GM23338 (cell line): ENCODE measurements at regions not wholly inside any gene's neighbourhood (a gene's known extent, or its start where the extent isn't known, plus 50 kb on each side); places are given as distances from the start of the nearest gene placed in this dataset.

Source experiments
- ATAC-seq: fragments of 200-7000 bp; cut with Tn5 transposase; 3 replicates; pipeline ENCODE4 v1.9.1; 2020
- DNase-seq: peaks from one replicate; pipeline ENCODE4 v3.0.0-alpha.2; 2015; ENCODE audit warnings: low spot score
- H2AFZ ChIP-seq: fragments of 200-600 bp; sonication (generic); 2 replicates; pipeline ENCODE4 v1.8.0; 2016; ENCODE audit warnings: antibody characterized with exemption, mild to moderate bottlenecking, moderate library complexity
- H3F3A ChIP-seq: fragments of 200-600 bp; sonication (generic); replicated peaks from 2 replicates; pipeline ENCODE4 v1.8.0; 2017; ENCODE audit warnings: antibody characterized with exemption, mixed run types, low read depth
- H3K27ac ChIP-seq: fragments of 200-600 bp; sonication (generic); 2 replicates; pipeline ENCODE4 v1.6.1; 2016; ENCODE audit warnings: low read depth
- H3K27me3 ChIP-seq: fragments of 200-600 bp; sonication (generic); 2 replicates; pipeline ENCODE4 v1.8.0; 2016; ENCODE audit warnings: mild to moderate bottlenecking, mixed run types, moderate library complexity; ENCODE audit not compliant: insufficient read depth
- H3K36me3 ChIP-seq: fragments of 200-600 bp; sonication (generic); 2 replicates; pipeline ENCODE4 v1.8.0; 2016; ENCODE audit warnings: mild to moderate bottlenecking; ENCODE audit not compliant: insufficient read depth
- H3K4me1 ChIP-seq: fragments of 200-600 bp; sonication (generic); 2 replicates; pipeline ENCODE4 v1.8.0; 2016; ENCODE audit warnings: mild to moderate bottlenecking, moderate library complexity; ENCODE audit not compliant: insufficient read depth
- H3K4me2 ChIP-seq: fragments of 200-600 bp; sonication (generic); 2 replicates; pipeline ENCODE4 v1.7.1; 2017; ENCODE audit warnings: mixed run types
- H3K4me3 ChIP-seq: fragments of 200-600 bp; sonication (generic); 2 replicates; pipeline ENCODE4 v1.6.1; 2016; ENCODE audit warnings: mixed run types
- H3K79me2 ChIP-seq: fragments of 200-600 bp; sonication (generic); replicated peaks from 2 replicates; pipeline ENCODE4 v1.8.0; 2017; ENCODE audit warnings: mild to moderate bottlenecking; ENCODE audit not compliant: insufficient read depth
- H3K9me2 ChIP-seq: fragments of 200-600 bp; sonication (generic); 2 replicates; pipeline ENCODE4 v1.8.0; 2017; ENCODE audit not compliant: insufficient read depth
- H4K20me1 ChIP-seq: fragments of 200-600 bp; sonication (generic); replicated peaks from 2 replicates; pipeline ENCODE4 v1.8.0; 2017; ENCODE audit warnings: mild to moderate bottlenecking; ENCODE audit not compliant: insufficient read depth
- H3K27ac Mint-ChIP-seq: 2 replicates; pipeline ENCODE4 v1.8.0; 2020; ENCODE audit warnings: inconsistent platforms, mild to moderate bottlenecking, moderate library complexity, mixed read lengths
- H3K27me3 Mint-ChIP-seq: 3 replicates; pipeline ENCODE4 v1.8.0; 2022; ENCODE audit warnings: low read depth, mild to moderate bottlenecking, moderate library complexity, mixed read lengths, inconsistent platforms; ENCODE audit not compliant: insufficient read depth, poor library complexity
- H3K36me3 Mint-ChIP-seq: 3 replicates; pipeline ENCODE4 v1.8.0; 2021; ENCODE audit warnings: low read depth, mild to moderate bottlenecking, inconsistent platforms, moderate library complexity, mixed read lengths
- H3K4me1 Mint-ChIP-seq: 3 replicates; pipeline ENCODE4 v1.8.0; 2020; ENCODE audit warnings: mild to moderate bottlenecking, inconsistent platforms, mixed read lengths
- H3K4me3 Mint-ChIP-seq: 3 replicates; pipeline ENCODE4 v1.8.0; 2021; ENCODE audit warnings: moderate library complexity, mild to moderate bottlenecking, inconsistent platforms, mixed read lengths
- H3K9me3 Mint-ChIP-seq: 3 replicates; pipeline ENCODE4 v1.8.0; 2020; ENCODE audit warnings: moderate library complexity, mild to moderate bottlenecking, inconsistent platforms, mixed read lengths
- CREB1 ChIP-seq: fragments of 250-450 bp; sonication (Bioruptor Pico); IDR thresholded peaks from 2 replicates; pipeline ENCODE4 v1.5.0; 2020; ENCODE audit warnings: low read depth, mild to moderate bottlenecking, moderate library complexity
- EZH2 ChIP-seq: fragments of 200-600 bp; sonication (generic); IDR thresholded peaks from one replicate; pipeline ENCODE4 v1.8.0; 2017; ENCODE audit warnings: antibody characterized with exemption, mild to moderate bottlenecking, low read depth; ENCODE audit not compliant: unreplicated experiment
- JUNB ChIP-seq: IDR thresholded peaks from one replicate; pipeline ENCODE4 v1.6.1; 2016; ENCODE audit warnings: antibody characterized with exemption; ENCODE audit not compliant: unreplicated experiment
- NANOG ChIP-seq: IDR thresholded peaks from 2 replicates; pipeline ENCODE4 v1.6.1; 2016; ENCODE audit warnings: antibody characterized with exemption, borderline replicate concordance
- POLR2AphosphoS5 ChIP-seq: IDR thresholded peaks from 2 replicates; pipeline ENCODE4 v1.6.1; 2016; ENCODE audit warnings: antibody characterized with exemption, low read depth
- STAT1 ChIP-seq: IDR thresholded peaks from one replicate; pipeline ENCODE4 v1.6.1; 2016; ENCODE audit warnings: antibody characterized with exemption; ENCODE audit not compliant: unreplicated experiment
- ZNF331 ChIP-seq: fragments of 250-450 bp; sonication (Bioruptor Pico); IDR thresholded peaks from 2 replicates; pipeline ENCODE4 v1.5.0; 2020; ENCODE audit warnings: low read depth, mild to moderate bottlenecking, moderate library complexity
- TF ChIP-seq, protein P1 (sequence below), 2 experiments: fragments of 200-600 bp in 1 of 2; sonication (generic) in 1 of 2; conservative IDR thresholded peaks; 2 replicates each; pipeline versions ENCODE4 v1.5.1 to v1.6.1; 2016 to 2017; ENCODE audit warnings: antibody characterized with exemption in 2 of 2, low read depth in 2 of 2, mild to moderate bottlenecking in 2 of 2, moderate library complexity in 1 of 2
- TF ChIP-seq, protein P2 (sequence below): IDR thresholded peaks from one replicate; pipeline ENCODE4 v1.6.1; 2018; ENCODE audit warnings: antibody characterized with exemption; ENCODE audit not compliant: unreplicated experiment
- TF ChIP-seq, protein P3 (sequence below): fragments of 250-450 bp; sonication (Bioruptor Pico); IDR thresholded peaks from 2 replicates; pipeline ENCODE4 v1.5.0; 2020; ENCODE audit warnings: mild to moderate bottlenecking, moderate library complexity

DNA sequence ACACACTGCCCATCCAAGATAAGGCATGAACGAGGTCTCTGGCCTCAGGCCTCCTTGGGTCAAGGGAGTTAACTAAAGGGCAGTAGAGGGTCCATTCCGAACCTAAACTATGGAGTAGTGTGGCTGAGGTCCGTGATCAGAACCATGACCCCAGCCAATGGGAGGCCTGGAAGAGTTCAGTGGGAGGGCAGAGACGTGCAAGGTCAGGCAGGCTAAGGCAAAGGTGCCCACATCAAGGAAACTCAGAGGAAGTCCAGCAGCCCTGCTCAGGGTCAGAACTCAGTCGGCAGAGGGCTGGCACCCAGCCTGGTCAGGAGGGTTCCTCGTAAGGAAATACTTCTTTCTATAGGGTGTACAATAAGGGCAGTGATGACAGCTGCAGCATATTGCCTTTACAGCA is 152.2 kb downstream of the SOD2 start:
- ATAC-seq, result no peak
- H3K27ac ChIP-seq, result no peak overlapping the region
- H3K4me2 ChIP-seq, result no peak overlapping the region
- no peaks in the 10 kb centered on the region for H3K36me3 ChIP-seq
- H4K20me1 ChIP-seq, result no peaks in the 10 kb centered on the region
- peaks cover 6% of the 10 kb centered on the region; the same call in 1 of the 2 replicates for H3K4me1 ChIP-seq
- no peak overlapping the region for H3K4me3 Mint-ChIP-seq
- no peak overlapping the region for H3K4me3 ChIP-seq
- no peaks in the 10 kb centered on the region; the same call in 1 of the 3 replicates for H3K4me1 Mint-ChIP-seq
- H3K27ac Mint-ChIP-seq, result no peak overlapping the region
- no peaks in the 10 kb centered on the region for H3F3A ChIP-seq
- TF ChIP-seq STAT1 (no peak), EZH2 (no peak), NANOG (no peak), CREB1 (CRISPR knock-in tag) (no peak), POLR2AphosphoS5 (no peak), JUNB (no peak), ZNF331 (CRISPR knock-in tag) (no peak)
- TF ChIP-seq, protein P1, sequence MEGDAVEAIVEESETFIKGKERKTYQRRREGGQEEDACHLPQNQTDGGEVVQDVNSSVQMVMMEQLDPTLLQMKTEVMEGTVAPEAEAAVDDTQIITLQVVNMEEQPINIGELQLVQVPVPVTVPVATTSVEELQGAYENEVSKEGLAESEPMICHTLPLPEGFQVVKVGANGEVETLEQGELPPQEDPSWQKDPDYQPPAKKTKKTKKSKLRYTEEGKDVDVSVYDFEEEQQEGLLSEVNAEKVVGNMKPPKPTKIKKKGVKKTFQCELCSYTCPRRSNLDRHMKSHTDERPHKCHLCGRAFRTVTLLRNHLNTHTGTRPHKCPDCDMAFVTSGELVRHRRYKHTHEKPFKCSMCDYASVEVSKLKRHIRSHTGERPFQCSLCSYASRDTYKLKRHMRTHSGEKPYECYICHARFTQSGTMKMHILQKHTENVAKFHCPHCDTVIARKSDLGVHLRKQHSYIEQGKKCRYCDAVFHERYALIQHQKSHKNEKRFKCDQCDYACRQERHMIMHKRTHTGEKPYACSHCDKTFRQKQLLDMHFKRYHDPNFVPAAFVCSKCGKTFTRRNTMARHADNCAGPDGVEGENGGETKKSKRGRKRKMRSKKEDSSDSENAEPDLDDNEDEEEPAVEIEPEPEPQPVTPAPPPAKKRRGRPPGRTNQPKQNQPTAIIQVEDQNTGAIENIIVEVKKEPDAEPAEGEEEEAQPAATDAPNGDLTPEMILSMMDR (conservative IDR thresholded peaks at IDR 0.05; ENCODE audit: low read depth in 2 of 2), result no peak
- TF ChIP-seq, protein P2, sequence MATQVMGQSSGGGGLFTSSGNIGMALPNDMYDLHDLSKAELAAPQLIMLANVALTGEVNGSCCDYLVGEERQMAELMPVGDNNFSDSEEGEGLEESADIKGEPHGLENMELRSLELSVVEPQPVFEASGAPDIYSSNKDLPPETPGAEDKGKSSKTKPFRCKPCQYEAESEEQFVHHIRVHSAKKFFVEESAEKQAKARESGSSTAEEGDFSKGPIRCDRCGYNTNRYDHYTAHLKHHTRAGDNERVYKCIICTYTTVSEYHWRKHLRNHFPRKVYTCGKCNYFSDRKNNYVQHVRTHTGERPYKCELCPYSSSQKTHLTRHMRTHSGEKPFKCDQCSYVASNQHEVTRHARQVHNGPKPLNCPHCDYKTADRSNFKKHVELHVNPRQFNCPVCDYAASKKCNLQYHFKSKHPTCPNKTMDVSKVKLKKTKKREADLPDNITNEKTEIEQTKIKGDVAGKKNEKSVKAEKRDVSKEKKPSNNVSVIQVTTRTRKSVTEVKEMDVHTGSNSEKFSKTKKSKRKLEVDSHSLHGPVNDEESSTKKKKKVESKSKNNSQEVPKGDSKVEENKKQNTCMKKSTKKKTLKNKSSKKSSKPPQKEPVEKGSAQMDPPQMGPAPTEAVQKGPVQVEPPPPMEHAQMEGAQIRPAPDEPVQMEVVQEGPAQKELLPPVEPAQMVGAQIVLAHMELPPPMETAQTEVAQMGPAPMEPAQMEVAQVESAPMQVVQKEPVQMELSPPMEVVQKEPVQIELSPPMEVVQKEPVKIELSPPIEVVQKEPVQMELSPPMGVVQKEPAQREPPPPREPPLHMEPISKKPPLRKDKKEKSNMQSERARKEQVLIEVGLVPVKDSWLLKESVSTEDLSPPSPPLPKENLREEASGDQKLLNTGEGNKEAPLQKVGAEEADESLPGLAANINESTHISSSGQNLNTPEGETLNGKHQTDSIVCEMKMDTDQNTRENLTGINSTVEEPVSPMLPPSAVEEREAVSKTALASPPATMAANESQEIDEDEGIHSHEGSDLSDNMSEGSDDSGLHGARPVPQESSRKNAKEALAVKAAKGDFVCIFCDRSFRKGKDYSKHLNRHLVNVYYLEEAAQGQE, result no peak
- TF ChIP-seq, protein P3, sequence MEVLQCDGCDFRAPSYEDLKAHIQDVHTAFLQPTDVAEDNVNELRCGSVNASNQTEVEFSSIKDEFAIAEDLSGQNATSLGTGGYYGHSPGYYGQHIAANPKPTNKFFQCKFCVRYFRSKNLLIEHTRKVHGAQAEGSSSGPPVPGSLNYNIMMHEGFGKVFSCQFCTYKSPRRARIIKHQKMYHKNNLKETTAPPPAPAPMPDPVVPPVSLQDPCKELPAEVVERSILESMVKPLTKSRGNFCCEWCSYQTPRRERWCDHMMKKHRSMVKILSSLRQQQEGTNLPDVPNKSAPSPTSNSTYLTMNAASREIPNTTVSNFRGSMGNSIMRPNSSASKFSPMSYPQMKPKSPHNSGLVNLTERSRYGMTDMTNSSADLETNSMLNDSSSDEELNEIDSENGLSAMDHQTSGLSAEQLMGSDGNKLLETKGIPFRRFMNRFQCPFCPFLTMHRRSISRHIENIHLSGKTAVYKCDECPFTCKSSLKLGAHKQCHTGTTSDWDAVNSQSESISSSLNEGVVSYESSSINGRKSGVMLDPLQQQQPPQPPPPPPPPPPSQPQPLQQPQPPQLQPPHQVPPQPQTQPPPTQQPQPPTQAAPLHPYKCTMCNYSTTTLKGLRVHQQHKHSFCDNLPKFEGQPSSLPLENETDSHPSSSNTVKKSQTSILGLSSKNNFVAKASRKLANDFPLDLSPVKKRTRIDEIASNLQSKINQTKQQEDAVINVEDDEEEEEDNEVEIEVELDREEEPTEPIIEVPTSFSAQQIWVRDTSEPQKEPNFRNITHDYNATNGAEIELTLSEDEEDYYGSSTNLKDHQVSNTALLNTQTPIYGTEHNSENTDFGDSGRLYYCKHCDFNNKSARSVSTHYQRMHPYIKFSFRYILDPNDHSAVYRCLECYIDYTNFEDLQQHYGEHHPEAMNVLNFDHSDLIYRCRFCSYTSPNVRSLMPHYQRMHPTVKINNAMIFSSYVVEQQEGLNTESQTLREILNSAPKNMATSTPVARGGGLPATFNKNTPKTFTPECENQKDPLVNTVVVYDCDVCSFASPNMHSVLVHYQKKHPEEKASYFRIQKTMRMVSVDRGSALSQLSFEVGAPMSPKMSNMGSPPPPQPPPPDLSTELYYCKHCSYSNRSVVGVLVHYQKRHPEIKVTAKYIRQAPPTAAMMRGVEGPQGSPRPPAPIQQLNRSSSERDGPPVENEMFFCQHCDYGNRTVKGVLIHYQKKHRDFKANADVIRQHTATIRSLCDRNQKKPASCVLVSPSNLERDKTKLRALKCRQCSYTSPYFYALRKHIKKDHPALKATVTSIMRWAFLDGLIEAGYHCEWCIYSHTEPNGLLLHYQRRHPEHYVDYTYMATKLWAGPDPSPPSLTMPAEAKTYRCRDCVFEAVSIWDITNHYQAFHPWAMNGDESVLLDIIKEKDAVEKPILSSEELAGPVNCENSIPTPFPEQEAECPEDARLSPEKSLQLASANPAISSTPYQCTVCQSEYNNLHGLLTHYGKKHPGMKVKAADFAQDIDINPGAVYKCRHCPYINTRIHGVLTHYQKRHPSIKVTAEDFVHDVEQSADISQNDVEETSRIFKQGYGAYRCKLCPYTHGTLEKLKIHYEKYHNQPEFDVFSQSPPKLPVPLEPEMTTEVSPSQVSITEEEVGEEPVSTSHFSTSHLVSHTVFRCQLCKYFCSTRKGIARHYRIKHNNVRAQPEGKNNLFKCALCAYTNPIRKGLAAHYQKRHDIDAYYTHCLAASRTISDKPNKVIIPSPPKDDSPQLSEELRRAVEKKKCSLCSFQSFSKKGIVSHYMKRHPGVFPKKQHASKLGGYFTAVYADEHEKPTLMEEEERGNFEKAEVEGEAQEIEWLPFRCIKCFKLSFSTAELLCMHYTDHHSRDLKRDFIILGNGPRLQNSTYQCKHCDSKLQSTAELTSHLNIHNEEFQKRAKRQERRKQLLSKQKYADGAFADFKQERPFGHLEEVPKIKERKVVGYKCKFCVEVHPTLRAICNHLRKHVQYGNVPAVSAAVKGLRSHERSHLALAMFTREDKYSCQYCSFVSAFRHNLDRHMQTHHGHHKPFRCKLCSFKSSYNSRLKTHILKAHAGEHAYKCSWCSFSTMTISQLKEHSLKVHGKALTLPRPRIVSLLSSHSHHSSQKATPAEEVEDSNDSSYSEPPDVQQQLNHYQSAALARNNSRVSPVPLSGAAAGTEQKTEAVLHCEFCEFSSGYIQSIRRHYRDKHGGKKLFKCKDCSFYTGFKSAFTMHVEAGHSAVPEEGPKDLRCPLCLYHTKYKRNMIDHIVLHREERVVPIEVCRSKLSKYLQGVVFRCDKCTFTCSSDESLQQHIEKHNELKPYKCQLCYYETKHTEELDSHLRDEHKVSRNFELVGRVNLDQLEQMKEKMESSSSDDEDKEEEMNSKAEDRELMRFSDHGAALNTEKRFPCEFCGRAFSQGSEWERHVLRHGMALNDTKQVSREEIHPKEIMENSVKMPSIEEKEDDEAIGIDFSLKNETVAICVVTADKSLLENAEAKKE (CRISPR knock-in tag), result no peak
- H3K9me3 Mint-ChIP-seq, result no peaks in the 10 kb centered on the region
- H2AFZ ChIP-seq, result peak overlapping the region; percentile 90; the same call in 1 of the 2 replicates
- H3K27me3 Mint-ChIP-seq, result peaks cover 3% of the 10 kb centered on the region
- DNase-seq, result no peak
- H3K36me3 Mint-ChIP-seq, result no peaks in the 10 kb centered on the region
- H3K9me2 ChIP-seq, result no peaks in the 10 kb centered on the region
- no peaks in the 10 kb centered on the region for H3K27me3 ChIP-seq
- no peaks in the 10 kb centered on the region for H3K79me2 ChIP-seq
